ENCODE measurements at regions not wholly inside any gene's neighbourhood (a gene's known extent, or its start where the extent isn't known, plus 50 kb on each side); places are given as distances from the start of the nearest gene placed in this dataset.
"Not testable (repeated sequence)": the region's sequence is repeated elsewhere in the genome, so short reads cannot be mapped to it uniquely, and the experiment has no call there.

GRCh38 chr12:124669271-124669721, 101.9 kb upstream of the NCOR2 start:
- H3K27ac Mint-ChIP-seq (ENCODE audit: low read depth); H3K9me3 Mint-ChIP-seq; H3K4me3 Mint-ChIP-seq; H3K4me1 Mint-ChIP-seq; H3K27me3 Mint-ChIP-seq; DNase-seq (ENCODE audit: low spot score in 2 of 2); H3K36me3 Mint-ChIP-seq (ENCODE audit: insufficient read depth); ATAC-seq (replicated peaks; ENCODE audit: extremely low read depth, poor library complexity, severe bottlenecking): not testable (repeated sequence)

GRCh38 chr12:124668602-124669001, 101.2 kb upstream of the NCOR2 start:
- Mint-ChIP-seq H3K9me3 (no peaks in the 10 kb centered on the region), H3K4me1 (no peaks in the 10 kb centered on the region), H3K36me3 (ENCODE audit: insufficient read depth) (no peaks in the 10 kb centered on the region), H3K4me3 (no peak overlapping the region), H3K27me3 (peaks cover 7% of the 10 kb centered on the region), H3K27ac (ENCODE audit: low read depth) (no peak overlapping the region)
- no peak for ATAC-seq (replicated peaks; ENCODE audit: extremely low read depth, poor library complexity, severe bottlenecking)
- no peak for DNase-seq (ENCODE audit: low spot score in 2 of 2)

GRCh38 chr12:124667506-124668326, 100.3 kb upstream of the NCOR2 start:
- H3K27me3 Mint-ChIP-seq, result peaks cover 7% of the 10 kb centered on the region

GRCh38 chr12:124666722-124667259, 99.4 kb upstream of the NCOR2 start:
- Mint-ChIP-seq H3K9me3 (peaks cover 5% of the 10 kb centered on the region), H3K4me1 (no peaks in the 10 kb centered on the region), H3K4me3 (no peak overlapping the region), H3K27ac (ENCODE audit: low read depth) (no peak overlapping the region), H3K36me3 (ENCODE audit: insufficient read depth) (no peaks in the 10 kb centered on the region), H3K27me3 (peaks cover 7% of the 10 kb centered on the region)
- ATAC-seq (replicated peaks; ENCODE audit: extremely low read depth, poor library complexity, severe bottlenecking), result no peak
- DNase-seq (ENCODE audit: low spot score in 2 of 2), result no peak

More at GRCh38 chr12:124667506-124668326, 100.3 kb upstream of the NCOR2 start:
- Mint-ChIP-seq H3K9me3 (peaks cover 5% of the 10 kb centered on the region), H3K4me1 (no peaks in the 10 kb centered on the region), H3K27ac (ENCODE audit: low read depth) (no peak overlapping the region), H3K36me3 (ENCODE audit: insufficient read depth) (no peaks in the 10 kb centered on the region), H3K4me3 (no peak overlapping the region)
- ATAC-seq (replicated peaks; ENCODE audit: extremely low read depth, poor library complexity, severe bottlenecking), result no peak
- no peak for DNase-seq (ENCODE audit: low spot score in 2 of 2)

GRCh38 chr12:124665511-124665910, 98.1 kb upstream of the NCOR2 start:
- ATAC-seq (replicated peaks; ENCODE audit: extremely low read depth, poor library complexity, severe bottlenecking) (no peak), DNase-seq (ENCODE audit: low spot score in 2 of 2) (no peak)
- H3K27me3 Mint-ChIP-seq, result peaks cover 7% of the 10 kb centered on the region
- no peak overlapping the region for H3K27ac Mint-ChIP-seq (ENCODE audit: low read depth)
- H3K36me3 Mint-ChIP-seq (ENCODE audit: insufficient read depth), result no peaks in the 10 kb centered on the region
- no peak overlapping the region for H3K4me3 Mint-ChIP-seq
- H3K9me3 Mint-ChIP-seq, result peaks cover 5% of the 10 kb centered on the region
- H3K4me1 Mint-ChIP-seq, result no peaks in the 10 kb centered on the region

GRCh38 chr12:124664395-124665111, 97.1 kb upstream of the NCOR2 start:
- no peak overlapping the region for H3K4me3 Mint-ChIP-seq
- H3K27ac Mint-ChIP-seq (ENCODE audit: low read depth), result no peak overlapping the region
- H3K36me3 Mint-ChIP-seq (ENCODE audit: insufficient read depth), result no peaks in the 10 kb centered on the region
- ATAC-seq (replicated peaks; ENCODE audit: extremely low read depth, poor library complexity, severe bottlenecking) (no peak), DNase-seq (ENCODE audit: low spot score in 2 of 2) (no peak)
- H3K27me3 Mint-ChIP-seq, result peaks cover 7% of the 10 kb centered on the region
- H3K4me1 Mint-ChIP-seq, result no peaks in the 10 kb centered on the region
- peaks cover 5% of the 10 kb centered on the region for H3K9me3 Mint-ChIP-seq

GRCh38 chr12:124663771-124664366, 96.5 kb upstream of the NCOR2 start:
- peaks cover 7% of the 10 kb centered on the region for H3K27me3 Mint-ChIP-seq
- peaks cover 5% of the 10 kb centered on the region for H3K9me3 Mint-ChIP-seq
- ATAC-seq (replicated peaks; ENCODE audit: extremely low read depth, poor library complexity, severe bottlenecking), result no peak
- H3K4me3 Mint-ChIP-seq, result no peak overlapping the region
- no peaks in the 10 kb centered on the region for H3K4me1 Mint-ChIP-seq
- no peak for DNase-seq (ENCODE audit: low spot score in 2 of 2)
- H3K36me3 Mint-ChIP-seq (ENCODE audit: insufficient read depth), result no peaks in the 10 kb centered on the region
- H3K27ac Mint-ChIP-seq (ENCODE audit: low read depth), result no peak overlapping the region

- no peaks in the 10 kb centered on the region for H3K36me3 Mint-ChIP-seq (ENCODE audit: insufficient read depth)
- H3K4me1 Mint-ChIP-seq, result no peaks in the 10 kb centered on the region
- H3K4me3 Mint-ChIP-seq, result no peak overlapping the region
- no peak overlapping the region for H3K27ac Mint-ChIP-seq (ENCODE audit: low read depth)
- DNase-seq (ENCODE audit: low spot score in 2 of 2) (no peak), ATAC-seq (replicated peaks; ENCODE audit: extremely low read depth, poor library complexity, severe bottlenecking) (no peak)
- peaks cover 9% of the 10 kb centered on the region for H3K27me3 Mint-ChIP-seq
- peaks cover 5% of the 10 kb centered on the region for H3K9me3 Mint-ChIP-seq
These were observed 95.8 kb upstream of the NCOR2 start for GRCh38 chr12:124663206-124663605.

GRCh38 chr12:124661341-124661740, 93.9 kb upstream of the NCOR2 start:
- no peaks in the 10 kb centered on the region for H3K4me1 Mint-ChIP-seq
- no peak overlapping the region for H3K27ac Mint-ChIP-seq (ENCODE audit: low read depth)
- H3K36me3 Mint-ChIP-seq (ENCODE audit: insufficient read depth), result no peaks in the 10 kb centered on the region

GRCh38 chr12:124660851-124661250, 93.4 kb upstream of the NCOR2 start:
- Mint-ChIP-seq H3K36me3 (ENCODE audit: insufficient read depth) (no peaks in the 10 kb centered on the region), H3K4me3 (no peak overlapping the region)

More at GRCh38 chr12:124661341-124661740, 93.9 kb upstream of the NCOR2 start:
- H3K27me3 Mint-ChIP-seq, result peaks cover 28% of the 10 kb centered on the region
- DNase-seq (ENCODE audit: low spot score in 2 of 2) (no peak), ATAC-seq (replicated peaks; ENCODE audit: extremely low read depth, poor library complexity, severe bottlenecking) (no peak)
- H3K4me3 Mint-ChIP-seq, result no peak overlapping the region
- peaks cover 5% of the 10 kb centered on the region for H3K9me3 Mint-ChIP-seq

GRCh38 chr12:124658806-124659402, 91.5 kb upstream of the NCOR2 start:
- no peak for ATAC-seq (replicated peaks; ENCODE audit: extremely low read depth, poor library complexity, severe bottlenecking)
- Mint-ChIP-seq H3K27ac (ENCODE audit: low read depth) (no peak overlapping the region), H3K36me3 (ENCODE audit: insufficient read depth) (no peaks in the 10 kb centered on the region), H3K4me1 (no peaks in the 10 kb centered on the region), H3K27me3 (peaks cover 29% of the 10 kb centered on the region), H3K9me3 (peaks cover 5% of the 10 kb centered on the region), H3K4me3 (no peak overlapping the region)
- no peak for DNase-seq (ENCODE audit: low spot score in 2 of 2)

More at GRCh38 chr12:124660851-124661250, 93.4 kb upstream of the NCOR2 start:
- H3K9me3 Mint-ChIP-seq, result peaks cover 5% of the 10 kb centered on the region
- no peak overlapping the region for H3K27ac Mint-ChIP-seq (ENCODE audit: low read depth)
- no peak for ATAC-seq (replicated peaks; ENCODE audit: extremely low read depth, poor library complexity, severe bottlenecking)
- H3K4me1 Mint-ChIP-seq, result no peaks in the 10 kb centered on the region
- DNase-seq (ENCODE audit: low spot score in 2 of 2), result no peak
- H3K27me3 Mint-ChIP-seq, result peaks cover 33% of the 10 kb centered on the region

GRCh38 chr12:124658302-124658701, 90.9 kb upstream of the NCOR2 start:
- Mint-ChIP-seq H3K4me1 (no peaks in the 10 kb centered on the region), H3K36me3 (ENCODE audit: insufficient read depth) (no peaks in the 10 kb centered on the region), H3K9me3 (peaks cover 5% of the 10 kb centered on the region), H3K4me3 (no peak overlapping the region), H3K27me3 (peaks cover 29% of the 10 kb centered on the region), H3K27ac (ENCODE audit: low read depth) (no peak overlapping the region)
- DNase-seq (ENCODE audit: low spot score in 2 of 2) (no peak), ATAC-seq (replicated peaks; ENCODE audit: extremely low read depth, poor library complexity, severe bottlenecking) (no peak)
